ENCODE measurements at regions not wholly inside any gene's neighbourhood (a gene's known extent, or its start where the extent isn't known, plus 50 kb on each side); places are given as distances from the start of the nearest gene placed in this dataset.

GRCh38 chr11:95586155-95586554, 203.4 kb downstream of the FAM76B start:
- no peak overlapping the region for H3K4me3 ChIP-seq (ENCODE audit: low read depth, low read length)

GRCh38 chr11:95585752-95586077, 203.9 kb downstream of the FAM76B start:
- no peak overlapping the region for H3K4me3 ChIP-seq (ENCODE audit: low read depth, low read length)

GRCh38 chr11:95585069-95585751, 204.4 kb downstream of the FAM76B start:
- no peak overlapping the region for H3K4me3 ChIP-seq (ENCODE audit: low read depth, low read length)

GRCh38 chr11:95584589-95584988, 205.0 kb downstream of the FAM76B start:
- no peak overlapping the region for H3K4me3 ChIP-seq (ENCODE audit: low read depth, low read length)

GRCh38 chr11:95584180-95584579, 205.4 kb downstream of the FAM76B start:
- no peak overlapping the region for H3K4me3 ChIP-seq (ENCODE audit: low read depth, low read length)

- H3K4me3 ChIP-seq (ENCODE audit: low read depth, low read length), result no peak overlapping the region
These were observed 211.7 kb downstream of the FAM76B start for GRCh38 chr11:95577716-95578460.

GRCh38 chr11:95576146-95576845, 213.3 kb downstream of the FAM76B start:
- no peak overlapping the region for H3K4me3 ChIP-seq (ENCODE audit: low read depth, low read length)

DNA sequence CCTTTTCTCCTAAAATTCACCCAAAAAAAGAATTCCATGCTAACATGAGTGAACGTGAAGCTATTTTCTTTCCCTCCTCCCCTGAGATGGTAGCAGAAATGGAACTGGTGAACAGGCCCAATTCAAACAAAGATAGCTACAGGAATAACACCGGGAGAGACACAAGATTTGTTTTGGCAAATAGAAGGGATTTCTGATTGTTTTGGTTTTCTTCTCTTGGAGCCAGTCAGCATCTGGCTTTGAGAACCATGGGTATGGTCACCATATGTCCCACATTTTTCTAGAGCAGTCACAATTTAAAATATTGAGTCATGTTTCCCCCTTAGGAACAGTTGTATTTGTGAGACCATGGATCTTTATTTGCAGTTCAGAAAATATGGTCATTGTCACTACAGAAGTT, 214.1 kb downstream of the FAM76B start:
- no peak overlapping the region for H3K4me3 ChIP-seq (ENCODE audit: low read depth, low read length)

- no peak overlapping the region for H3K4me3 ChIP-seq (ENCODE audit: low read depth, low read length)
These were observed 217.8 kb downstream of the FAM76B start for GRCh38 chr11:95571718-95572260.

GRCh38 chr11:95570845-95571244, 218.7 kb downstream of the FAM76B start:
- no peak overlapping the region for H3K4me3 ChIP-seq (ENCODE audit: low read depth, low read length)

GRCh38 chr11:95569207-95569606, 220.4 kb downstream of the FAM76B start:
- no peak overlapping the region for H3K4me3 ChIP-seq (ENCODE audit: low read depth, low read length)

DNA sequence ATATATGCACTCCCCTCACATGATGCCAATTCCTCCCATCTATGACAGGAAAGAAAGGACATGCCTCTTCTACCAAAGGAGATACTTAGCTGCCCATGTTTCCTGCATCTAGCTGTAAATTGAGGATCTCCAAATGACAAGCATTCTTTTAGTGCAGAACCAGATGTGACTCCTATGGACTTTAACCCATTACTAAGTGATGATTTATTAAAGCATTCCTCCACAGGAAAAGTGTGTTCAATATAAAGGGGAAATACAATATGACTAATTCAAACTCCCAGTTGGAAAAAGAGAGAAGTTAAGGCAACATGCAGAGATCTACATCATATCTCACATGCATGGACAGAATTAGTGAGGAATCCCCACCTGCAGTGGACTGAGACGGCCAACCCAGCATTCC, 221.3 kb downstream of the FAM76B start:
- no peak overlapping the region for H3K4me3 ChIP-seq (ENCODE audit: low read depth, low read length)

- no peak overlapping the region for H3K4me3 ChIP-seq (ENCODE audit: low read depth, low read length)
These were observed 221.9 kb downstream of the FAM76B start for GRCh38 chr11:95567685-95568084.

- no peak overlapping the region for H3K4me3 ChIP-seq (ENCODE audit: low read depth, low read length)
These were observed 223.4 kb downstream of the FAM76B start for GRCh38 chr11:95566211-95566610.

DNA sequence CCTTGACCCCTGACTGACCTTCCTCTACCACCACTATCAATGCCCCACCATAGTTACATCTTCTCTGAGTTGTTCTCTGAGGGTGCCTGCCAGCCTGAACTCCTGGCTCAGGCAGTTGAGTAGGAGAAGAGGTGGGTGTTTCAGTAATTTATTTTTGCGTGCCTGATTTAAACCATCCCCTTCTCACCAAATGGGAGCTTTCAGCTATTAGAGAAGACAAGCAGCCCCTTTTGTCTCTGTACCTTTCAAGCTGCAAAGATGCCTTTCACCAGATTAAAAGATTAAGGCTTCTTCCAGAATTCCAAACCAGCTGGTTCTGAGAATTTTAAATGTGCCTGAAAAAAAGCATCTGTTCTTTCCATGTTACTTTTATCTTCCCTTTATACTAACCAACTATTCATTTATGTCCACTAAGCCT, 223.8 kb downstream of the FAM76B start:
- no peak overlapping the region for H3K4me3 ChIP-seq (ENCODE audit: low read depth, low read length)

DNA sequence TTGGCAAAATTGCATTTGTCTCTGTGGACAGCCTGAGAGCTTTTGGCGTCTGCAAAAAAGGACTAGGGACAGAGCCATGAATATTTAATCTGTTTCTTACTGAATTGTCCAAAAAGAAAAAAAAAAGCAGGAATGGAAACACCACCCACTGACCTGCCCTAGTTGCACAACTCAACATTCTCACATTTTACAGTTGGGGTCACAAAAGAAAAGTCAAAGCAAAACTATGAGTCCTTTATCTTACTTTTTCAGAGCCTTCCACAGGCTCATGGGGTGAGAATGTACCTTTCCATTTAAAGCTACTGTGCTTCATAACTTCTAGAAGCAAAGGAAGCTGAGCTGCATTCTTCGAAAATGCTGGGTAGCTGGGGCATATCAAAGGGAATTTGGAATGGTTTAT, 225.7 kb downstream of the FAM76B start:
- no peak overlapping the region for H3K4me3 ChIP-seq (ENCODE audit: low read depth, low read length)

DNA sequence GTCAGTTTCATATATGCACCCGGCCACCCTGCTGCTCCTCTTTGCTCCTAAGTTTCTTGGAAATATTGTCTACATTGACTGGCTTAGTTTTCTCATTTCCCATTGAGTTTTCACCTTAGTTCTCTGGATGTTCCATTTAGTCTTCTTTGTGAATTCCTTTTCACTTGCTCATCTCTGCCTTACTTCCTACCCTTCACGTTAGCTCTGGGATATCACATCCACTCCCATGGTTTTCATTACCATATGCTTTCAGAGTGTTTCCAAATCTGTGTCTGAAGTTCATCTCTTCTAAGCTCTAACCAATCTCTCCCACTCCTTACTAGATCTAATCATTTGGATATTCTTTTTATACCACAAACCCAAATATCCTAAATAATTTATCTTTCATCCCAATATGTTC, 226.4 kb downstream of the FAM76B start:
- no peak overlapping the region for H3K4me3 ChIP-seq (ENCODE audit: low read depth, low read length)

DNA sequence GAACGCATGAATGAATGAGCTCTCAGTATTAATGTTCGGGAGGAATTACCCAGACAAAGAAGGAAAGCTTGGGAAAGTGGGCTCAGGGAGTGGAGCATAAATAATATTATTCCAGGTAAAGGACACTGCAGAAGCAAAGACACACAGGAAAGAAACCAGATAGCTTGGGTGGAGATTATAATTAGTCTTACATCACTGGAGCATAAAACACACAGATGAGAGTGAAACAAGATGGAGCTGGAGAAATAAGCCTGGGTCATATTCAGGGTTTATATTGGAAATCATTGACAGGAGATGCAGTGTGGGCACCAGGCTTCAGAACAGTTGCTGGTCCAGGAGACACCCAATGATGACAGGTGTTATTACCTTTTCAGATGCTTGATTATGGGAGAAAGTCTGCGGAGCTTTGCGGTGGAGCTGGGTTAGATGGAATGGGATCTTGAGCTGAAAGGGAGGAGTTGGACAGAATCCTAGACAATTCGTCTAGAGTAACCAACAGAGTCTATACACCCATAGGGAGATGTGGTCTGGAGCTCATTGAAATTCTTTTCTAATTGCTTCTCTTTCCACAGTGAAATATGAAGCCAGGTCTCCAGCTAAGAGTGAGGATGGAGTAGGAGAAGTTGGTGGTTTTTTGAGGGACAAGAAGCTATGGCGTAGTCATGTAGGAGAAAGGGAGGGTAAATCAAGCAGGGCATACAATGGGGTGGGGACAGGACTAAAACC, 227.2 kb downstream of the FAM76B start:
- no peak overlapping the region for H3K4me3 ChIP-seq (ENCODE audit: low read depth, low read length)

DNA sequence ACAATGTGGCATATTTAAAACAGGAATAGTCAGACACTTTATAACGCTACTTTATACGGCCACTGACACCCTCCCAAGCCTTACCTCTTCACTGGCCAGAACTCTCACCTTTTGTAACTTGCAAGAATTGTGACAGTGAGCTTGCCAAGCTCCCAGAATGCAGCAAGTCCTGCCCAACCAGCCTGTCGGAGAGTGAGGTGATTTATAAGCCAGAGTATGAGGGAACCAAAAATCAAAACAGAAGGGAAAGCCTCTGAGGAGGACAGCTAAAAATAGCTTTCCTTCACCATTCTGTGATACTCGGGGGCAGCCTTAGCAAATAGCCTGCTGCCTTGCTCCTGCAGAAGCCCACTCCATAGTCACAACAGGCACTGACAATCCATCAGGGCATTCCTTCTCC, 229.7 kb downstream of the FAM76B start:
- no peak overlapping the region for H3K4me3 ChIP-seq (ENCODE audit: low read depth, low read length)

GRCh38 chr11:95557376-95557775, 232.2 kb downstream of the FAM76B start:
- H3K4me3 ChIP-seq (ENCODE audit: low read depth, low read length), result no peak overlapping the region

Data from iPS-11a (cell line).